ENCODE measurements at regions not wholly inside any gene's neighbourhood (a gene's known extent, or its start where the extent isn't known, plus 50 kb on each side); places are given as distances from the start of the nearest gene placed in this dataset.

DNA sequence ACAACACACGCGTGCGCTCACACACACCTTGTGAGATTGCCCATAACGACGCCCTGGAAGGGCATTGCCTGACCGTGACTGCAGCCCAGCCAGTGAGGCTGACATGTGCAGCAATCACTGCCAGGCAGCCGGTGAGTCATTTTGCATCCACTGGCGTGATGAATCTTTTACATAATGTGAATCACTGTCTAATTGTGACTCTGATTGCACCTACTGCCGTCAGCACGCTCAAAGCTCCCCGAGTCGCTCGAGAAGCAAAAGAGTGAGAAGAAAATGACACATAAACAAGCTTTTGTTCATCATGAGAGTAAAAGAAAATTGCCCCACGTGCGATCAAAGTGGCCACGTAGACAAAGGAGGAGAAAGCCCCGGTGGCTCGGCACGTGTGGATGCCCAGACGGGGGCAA, 117.4 kb upstream of the PFKP start:
- TF ChIP-seq CTCF (IDR thresholded peaks at IDR 0.05; ENCODE audit: low read depth, low read length, missing control alignments), result no peak
- Histone ChIP-seq H3K36me3 (replicated peaks) (no peaks in the 10 kb centered on the region), H3K4me3 (ENCODE audit: low read depth, low read length) (no peak overlapping the region), H3K27ac (no peak overlapping the region), H3K27me3 (replicated peaks) (no peaks in the 10 kb centered on the region)
- in situ Hi-C loops (cut with HindIII; ENCODE audit: low pct_ligation_motif_present, low sequenced_read_pairs), result no loop called here
- DNase-seq, result no peak

- DNase-seq, result no peak
- in situ Hi-C loops (cut with HindIII; ENCODE audit: low pct_ligation_motif_present, low sequenced_read_pairs), result no loop called here
- TF ChIP-seq CTCF (IDR thresholded peaks at IDR 0.05; ENCODE audit: low read depth, low read length, missing control alignments), result no peak
- no peak overlapping the region for H3K27ac ChIP-seq
- H3K4me3 ChIP-seq (ENCODE audit: low read depth, low read length), result no peak overlapping the region
- H3K27me3 ChIP-seq (replicated peaks), result no peaks in the 10 kb centered on the region
- H3K36me3 ChIP-seq (replicated peaks), result no peaks in the 10 kb centered on the region
Measured at GRCh38 chr10:2949221-2949947, 118.0 kb upstream of the PFKP start.

- Histone ChIP-seq H3K4me3 (ENCODE audit: low read depth, low read length) (no peak overlapping the region), H3K36me3 (replicated peaks) (no peaks in the 10 kb centered on the region), H3K27ac (no peak overlapping the region), H3K27me3 (replicated peaks) (no peaks in the 10 kb centered on the region)
- in situ Hi-C loops (cut with HindIII; ENCODE audit: low pct_ligation_motif_present, low sequenced_read_pairs), result no loop called here
- TF ChIP-seq CTCF (IDR thresholded peaks at IDR 0.05; ENCODE audit: low read depth, low read length, missing control alignments), result no peak
- DNase-seq, result no peak
Measured at GRCh38 chr10:2948127-2948854, 119.1 kb upstream of the PFKP start.

DNA sequence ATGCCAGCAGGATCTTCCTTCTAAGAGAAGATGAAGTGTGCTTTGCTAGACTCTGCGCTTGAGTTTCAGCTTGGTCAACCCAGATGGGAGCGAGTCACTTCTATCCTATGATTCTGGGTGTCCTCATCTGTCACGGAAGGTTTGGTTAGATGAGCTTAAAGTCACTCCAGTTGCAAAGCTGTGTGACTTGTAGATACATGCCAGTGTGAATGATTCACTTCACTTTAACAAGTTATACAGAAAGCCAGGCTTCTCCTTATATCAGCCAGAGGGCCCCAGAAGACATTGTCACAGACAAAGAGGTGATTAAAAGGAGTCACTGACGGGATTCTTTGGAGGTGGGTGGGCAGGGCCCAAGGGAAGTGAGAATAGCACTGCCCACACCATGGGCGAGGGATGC, 122.6 kb upstream of the PFKP start:
- in situ Hi-C loops (cut with HindIII; ENCODE audit: low pct_ligation_motif_present, low sequenced_read_pairs), result no loop called here
- Histone ChIP-seq H3K27me3 (replicated peaks) (no peaks in the 10 kb centered on the region), H3K4me3 (ENCODE audit: low read depth, low read length) (no peak overlapping the region), H3K27ac (no peak overlapping the region), H3K36me3 (replicated peaks) (no peaks in the 10 kb centered on the region)
- DNase-seq, result no peak
- TF ChIP-seq CTCF (IDR thresholded peaks at IDR 0.05; ENCODE audit: low read depth, low read length, missing control alignments), result no peak

DNA sequence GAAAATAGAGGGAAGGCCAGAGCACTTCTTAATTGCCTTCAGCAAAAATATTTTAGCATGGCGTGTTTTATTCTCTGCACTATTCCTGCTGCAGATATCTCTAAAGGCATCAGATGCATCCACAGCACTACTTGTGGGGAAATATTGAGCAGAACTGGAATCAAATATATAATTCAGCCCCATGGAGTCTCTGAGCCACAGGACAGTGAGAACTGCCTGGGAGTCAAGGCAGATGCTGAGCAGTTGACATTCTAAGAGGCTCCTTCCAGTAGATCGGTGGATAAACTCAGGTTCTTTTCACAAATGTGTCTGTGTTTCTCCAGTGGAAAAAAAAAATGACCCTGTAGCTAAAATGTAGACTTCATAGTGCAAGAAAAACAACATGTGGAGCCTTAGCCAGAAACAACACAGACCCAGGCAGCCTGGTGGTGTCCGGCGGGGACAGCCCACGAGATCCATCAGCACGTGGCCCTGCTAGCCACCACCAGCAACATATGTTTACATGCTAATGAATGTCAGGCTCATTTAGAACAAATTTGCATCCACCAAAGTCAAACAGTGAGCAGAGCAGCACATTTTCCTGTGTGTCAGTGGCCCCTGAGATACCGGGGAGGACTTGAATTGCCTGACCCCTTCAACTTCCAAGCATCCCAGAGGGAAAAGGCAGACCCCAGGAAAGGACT, 123.3 kb upstream of the PFKP start:
- no peak overlapping the region for H3K4me3 ChIP-seq (ENCODE audit: low read depth, low read length)
- H3K36me3 ChIP-seq (replicated peaks), result no peaks in the 10 kb centered on the region
- H3K27me3 ChIP-seq (replicated peaks), result no peaks in the 10 kb centered on the region
- DNase-seq, result no peak
- in situ Hi-C loops (cut with HindIII; ENCODE audit: low pct_ligation_motif_present, low sequenced_read_pairs), result no loop called here
- TF ChIP-seq CTCF (IDR thresholded peaks at IDR 0.05; ENCODE audit: low read depth, low read length, missing control alignments), result no peak
- H3K27ac ChIP-seq, result no peak overlapping the region

Data from brain microvascular endothelial cell (primary cell).